ENCODE measurements at regions not wholly inside any gene's neighbourhood (a gene's known extent, or its start where the extent isn't known, plus 50 kb on each side); places are given as distances from the start of the nearest gene placed in this dataset.

GRCh38 chr5:4627929-4628328 is 512.2 kb upstream of the ADAMTS16 start:
- intact Hi-C loops (cut with micrococcal nuclease), result no loop called here
- no peaks in the 10 kb centered on the region for H3K27me3 ChIP-seq (replicated peaks in 1 of 4; ENCODE audit: control extremely low read depth in 1 of 4, control insufficient read depth in 3 of 4, insufficient read depth in 4 of 4, low read length in 3 of 4)
- H3K27ac ChIP-seq (ENCODE audit: low read length in 2 of 2), result no peak overlapping the region
- no peak overlapping the region for H3K4me3 Mint-ChIP-seq
- WGBS (ENCODE audit: insufficient coverage), result 68% methylated on average over 5 of the region's 9 CpGs
- DNase-seq, result no peak
- no peak overlapping the region for H3K4me2 ChIP-seq (replicated peaks; ENCODE audit: low read depth, low read length, poor library complexity, severe bottlenecking)
- H3K9me3 ChIP-seq (ENCODE audit: control extremely low read depth in 1 of 3, control insufficient read depth in 2 of 3, insufficient read depth in 1 of 3, low read length in 2 of 3), result peaks cover 0 to 8% (median 0%) of the 10 kb centered on the region in 3 donors
- CTCF ChIA-PET, result no interaction called here
- no peak for ATAC-seq (ENCODE audit: low read depth)
- no peaks in the 10 kb centered on the region for H3K4me1 Mint-ChIP-seq
- no peak overlapping the region for H3K9ac ChIP-seq (ENCODE audit: low read length)
- POLR2A ChIA-PET, result no interaction called here
- no peaks in the 10 kb centered on the region for H4K20me1 ChIP-seq (ENCODE audit: control insufficient read depth, insufficient read depth, low read length, poor library complexity, severe bottlenecking)
- no peaks in the 10 kb centered on the region for H3K27me3 Mint-ChIP-seq
- H3K4me1 ChIP-seq (ENCODE audit: control insufficient read depth in 2 of 2, insufficient read depth in 2 of 2, low read length in 2 of 2), result no peaks in the 10 kb centered on the region
- H3K4me3 ChIP-seq (ENCODE audit: control extremely low read depth in 1 of 5, extremely low read depth in 1 of 5, insufficient read depth in 1 of 5, low read depth in 2 of 5, low read length in 4 of 5), result no peak overlapping the region
- no peak overlapping the region for H3K27ac Mint-ChIP-seq
- H3K9me3 Mint-ChIP-seq (ENCODE audit: insufficient read depth), result peaks cover 5% of the 10 kb centered on the region
- no peak overlapping the region for H2AFZ ChIP-seq (ENCODE audit: insufficient read depth, low read depth, low read length, poor library complexity, severe bottlenecking)
- no peaks in the 10 kb centered on the region for H3K36me3 ChIP-seq (replicated peaks in 1 of 2; ENCODE audit: control extremely low read depth in 1 of 2, control insufficient read depth in 1 of 2, extremely low read depth in 1 of 2, insufficient read depth in 2 of 2, low read length in 1 of 2)
- TF ChIP-seq EZH2 (IDR thresholded peaks at IDR 0.05; ENCODE audit: borderline replicate concordance, insufficient read depth, low read depth, low read length, poor library complexity, severe bottlenecking) (no peak), CTCF (IDR thresholded peaks at IDR 0.05) (no peak)
- H3K79me2 ChIP-seq (ENCODE audit: control insufficient read depth, insufficient read depth, low read length), result no peaks in the 10 kb centered on the region

DNA sequence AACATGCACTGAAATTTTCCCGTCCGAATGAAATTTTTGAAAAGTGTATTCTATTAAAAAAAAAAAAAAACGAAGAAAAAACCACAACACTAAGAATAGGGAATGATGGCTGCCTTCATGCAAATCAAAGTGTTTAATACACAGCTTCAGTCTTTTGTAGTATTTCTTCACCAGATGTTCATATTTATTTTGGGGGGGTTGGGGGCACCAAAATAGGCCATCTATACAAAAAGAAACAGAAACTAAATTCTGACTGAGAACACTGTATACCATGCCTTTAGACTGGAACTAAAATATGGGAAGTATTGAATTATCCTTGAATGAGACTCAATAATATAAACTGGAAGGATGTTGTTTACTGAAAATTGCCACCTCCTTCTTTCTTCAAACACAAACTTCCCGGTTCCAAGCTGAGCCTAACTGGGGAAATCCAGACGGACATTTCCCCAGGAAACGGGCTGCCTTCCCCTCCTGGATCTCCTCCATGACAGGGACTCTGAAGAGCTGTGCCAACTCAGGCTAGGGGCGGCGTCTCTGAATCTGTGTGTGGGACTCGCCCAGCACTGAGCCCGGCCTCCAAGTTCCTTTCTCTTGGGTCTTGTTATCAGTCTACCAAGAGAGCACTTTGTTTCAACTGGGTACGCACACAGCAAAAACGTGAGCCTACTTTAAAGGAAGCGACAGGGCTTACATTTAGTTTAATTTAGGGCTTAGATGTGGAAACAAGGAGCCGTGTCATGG is 511.3 kb upstream of the ADAMTS16 start:
- Mint-ChIP-seq H3K4me3 (no peak overlapping the region), H3K27ac (no peak overlapping the region), H3K4me1 (no peaks in the 10 kb centered on the region), H3K27me3 (no peaks in the 10 kb centered on the region), H3K9me3 (ENCODE audit: insufficient read depth) (peaks cover 5% of the 10 kb centered on the region)
- Histone ChIP-seq H2AFZ (ENCODE audit: insufficient read depth, low read depth, low read length, poor library complexity, severe bottlenecking) (no peak overlapping the region), H3K27ac (ENCODE audit: low read length in 2 of 2) (no peak overlapping the region), H3K27me3 (replicated peaks in 1 of 4; ENCODE audit: control extremely low read depth in 1 of 4, control insufficient read depth in 3 of 4, insufficient read depth in 4 of 4, low read length in 3 of 4) (no peaks in the 10 kb centered on the region), H3K79me2 (ENCODE audit: control insufficient read depth, insufficient read depth, low read length) (no peaks in the 10 kb centered on the region), H3K36me3 (replicated peaks in 1 of 2; ENCODE audit: control extremely low read depth in 1 of 2, control insufficient read depth in 1 of 2, extremely low read depth in 1 of 2, insufficient read depth in 2 of 2, low read length in 1 of 2) (no peaks in the 10 kb centered on the region), H3K9ac (ENCODE audit: low read length) (no peak overlapping the region), H3K4me3 (ENCODE audit: control extremely low read depth in 1 of 5, extremely low read depth in 1 of 5, insufficient read depth in 1 of 5, low read depth in 2 of 5, low read length in 4 of 5) (no peak overlapping the region), H4K20me1 (ENCODE audit: control insufficient read depth, insufficient read depth, low read length, poor library complexity, severe bottlenecking) (no peaks in the 10 kb centered on the region), H3K4me2 (replicated peaks; ENCODE audit: low read depth, low read length, poor library complexity, severe bottlenecking) (no peak overlapping the region), H3K9me3 (ENCODE audit: control extremely low read depth in 1 of 3, control insufficient read depth in 2 of 3, insufficient read depth in 1 of 3, low read length in 2 of 3) (peaks cover 0 to 8% (median 0%) of the 10 kb centered on the region in 3 donors), H3K4me1 (ENCODE audit: control insufficient read depth in 2 of 2, insufficient read depth in 2 of 2, low read length in 2 of 2) (no peaks in the 10 kb centered on the region)
- CTCF ChIA-PET, result no interaction called here
- intact Hi-C loops (cut with micrococcal nuclease), result no loop called here
- no peak for TF ChIP-seq EZH2 (IDR thresholded peaks at IDR 0.05; ENCODE audit: borderline replicate concordance, insufficient read depth, low read depth, low read length, poor library complexity, severe bottlenecking)
- ATAC-seq (ENCODE audit: low read depth), result no peak
- no peak for DNase-seq
- WGBS (ENCODE audit: insufficient coverage), result 83% methylated on average over 7 of the region's 14 CpGs
- POLR2A ChIA-PET, result interaction anchor here (0.7 kb wide), 1 partner anchor 169 kb away, joined by 5 read pairs; no protein-coding TSS in a partner anchor
